PFSK-1 (cell line): ENCODE measurements at regions not wholly inside any gene's neighbourhood (a gene's known extent, or its start where the extent isn't known, plus 50 kb on each side); places are given as distances from the start of the nearest gene placed in this dataset.

Source experiments
- FOXP2 ChIP-seq: optimal IDR thresholded peaks from 2 replicates; pipeline ENCODE3; 2011; ENCODE audit warnings: borderline replicate concordance, control low read depth, inconsistent platforms; ENCODE audit not compliant: insufficient read depth; ENCODE audit errors: extremely low read length, extremely low read depth
- POLR2AphosphoS5 ChIP-seq: IDR thresholded peaks from 2 replicates; pipeline ENCODE4 v1.6.1; 2012; ENCODE audit warnings: low read depth, mild to moderate bottlenecking, control low read depth, low read length, moderate library complexity
- SIN3A ChIP-seq: IDR thresholded peaks from 2 replicates; pipeline ENCODE4 v1.6.1; 2012; ENCODE audit warnings: mild to moderate bottlenecking, low read length, moderate library complexity, borderline replicate concordance; ENCODE audit not compliant: insufficient read depth
- TAF1 ChIP-seq: IDR thresholded peaks from 2 replicates; pipeline ENCODE4 v1.6.1; 2012; ENCODE audit warnings: low read length, control low read depth, borderline replicate concordance; ENCODE audit not compliant: insufficient read depth
- TF ChIP-seq, protein P1 (sequence below), 2 experiments: IDR thresholded peaks; 2 replicates each; pipeline versions ENCODE4 v1.6.1 to v1.8.0; 2011 to 2012; ENCODE audit warnings: low read depth in 2 of 2, low read length in 2 of 2, control low read depth in 1 of 2, inconsistent platforms in 1 of 2, mild to moderate bottlenecking in 1 of 2, moderate library complexity in 1 of 2; ENCODE audit not compliant: insufficient read depth in 1 of 2

DNA sequence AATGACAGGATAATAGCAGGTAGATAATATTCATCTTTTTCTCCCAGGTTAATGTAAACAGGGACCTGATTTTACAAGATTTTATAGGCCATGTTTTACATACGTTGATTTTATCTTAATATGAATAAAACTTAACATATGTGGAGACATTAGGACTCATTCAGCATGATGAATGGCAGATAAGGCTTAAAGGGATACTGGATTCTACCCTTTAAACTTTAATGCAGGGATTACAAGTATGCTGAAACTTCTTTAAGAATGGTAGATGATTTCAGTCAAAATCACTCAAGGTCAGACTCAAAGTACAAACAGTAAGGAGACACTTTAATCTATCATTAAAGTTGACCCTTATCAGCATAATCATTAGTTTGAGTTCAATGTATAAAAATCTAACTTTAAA, 274.5 kb upstream of the IZUMO3 start:
- TF ChIP-seq TAF1 (no peak), FOXP2 (no peak), POLR2AphosphoS5 (no peak), SIN3A (no peak)
- TF ChIP-seq, protein P1, sequence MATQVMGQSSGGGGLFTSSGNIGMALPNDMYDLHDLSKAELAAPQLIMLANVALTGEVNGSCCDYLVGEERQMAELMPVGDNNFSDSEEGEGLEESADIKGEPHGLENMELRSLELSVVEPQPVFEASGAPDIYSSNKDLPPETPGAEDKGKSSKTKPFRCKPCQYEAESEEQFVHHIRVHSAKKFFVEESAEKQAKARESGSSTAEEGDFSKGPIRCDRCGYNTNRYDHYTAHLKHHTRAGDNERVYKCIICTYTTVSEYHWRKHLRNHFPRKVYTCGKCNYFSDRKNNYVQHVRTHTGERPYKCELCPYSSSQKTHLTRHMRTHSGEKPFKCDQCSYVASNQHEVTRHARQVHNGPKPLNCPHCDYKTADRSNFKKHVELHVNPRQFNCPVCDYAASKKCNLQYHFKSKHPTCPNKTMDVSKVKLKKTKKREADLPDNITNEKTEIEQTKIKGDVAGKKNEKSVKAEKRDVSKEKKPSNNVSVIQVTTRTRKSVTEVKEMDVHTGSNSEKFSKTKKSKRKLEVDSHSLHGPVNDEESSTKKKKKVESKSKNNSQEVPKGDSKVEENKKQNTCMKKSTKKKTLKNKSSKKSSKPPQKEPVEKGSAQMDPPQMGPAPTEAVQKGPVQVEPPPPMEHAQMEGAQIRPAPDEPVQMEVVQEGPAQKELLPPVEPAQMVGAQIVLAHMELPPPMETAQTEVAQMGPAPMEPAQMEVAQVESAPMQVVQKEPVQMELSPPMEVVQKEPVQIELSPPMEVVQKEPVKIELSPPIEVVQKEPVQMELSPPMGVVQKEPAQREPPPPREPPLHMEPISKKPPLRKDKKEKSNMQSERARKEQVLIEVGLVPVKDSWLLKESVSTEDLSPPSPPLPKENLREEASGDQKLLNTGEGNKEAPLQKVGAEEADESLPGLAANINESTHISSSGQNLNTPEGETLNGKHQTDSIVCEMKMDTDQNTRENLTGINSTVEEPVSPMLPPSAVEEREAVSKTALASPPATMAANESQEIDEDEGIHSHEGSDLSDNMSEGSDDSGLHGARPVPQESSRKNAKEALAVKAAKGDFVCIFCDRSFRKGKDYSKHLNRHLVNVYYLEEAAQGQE (IDR thresholded peaks at IDR 0.05; ENCODE audit: insufficient read depth in 1 of 2, low read depth in 2 of 2, low read length in 2 of 2) = no peak

GRCh38 chr9:24817756-24818155, 272.1 kb upstream of the IZUMO3 start:
- TF ChIP-seq TAF1 = no peak
- TF ChIP-seq SIN3A = no peak
- TF ChIP-seq, protein P1 (IDR thresholded peaks at IDR 0.05; ENCODE audit: insufficient read depth in 1 of 2, low read depth in 2 of 2, low read length in 2 of 2) = no peak
- no peak for TF ChIP-seq FOXP2
- no peak for TF ChIP-seq POLR2AphosphoS5

GRCh38 chr9:24816006-24816405, 270.3 kb upstream of the IZUMO3 start:
- TF ChIP-seq TAF1 (no peak), FOXP2 (no peak)

DNA sequence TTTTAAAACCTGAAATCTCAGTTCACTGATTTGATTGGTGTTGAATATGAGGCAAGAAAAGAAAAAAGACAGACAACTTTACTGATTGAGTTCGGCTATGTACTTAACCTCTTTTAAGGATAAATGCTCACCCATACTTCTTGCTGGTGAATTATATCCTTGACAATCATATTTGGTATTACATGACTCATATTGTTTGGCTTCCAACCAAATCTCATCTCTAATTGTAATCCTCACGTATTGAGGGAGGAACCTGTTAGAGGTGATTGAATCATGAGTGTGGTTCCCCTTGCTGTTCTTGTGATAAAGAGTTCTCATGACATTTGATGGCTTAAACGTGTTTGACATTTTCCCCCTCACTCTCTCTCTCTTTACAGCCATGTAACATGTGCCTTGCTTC, 255.6 kb upstream of the IZUMO3 start:
- TF ChIP-seq POLR2AphosphoS5 (no peak), FOXP2 (no peak), TAF1 (no peak), SIN3A (no peak)
- TF ChIP-seq, protein P1 (IDR thresholded peaks at IDR 0.05; ENCODE audit: insufficient read depth in 1 of 2, low read depth in 2 of 2, low read length in 2 of 2) = no peak

GRCh38 chr9:24793787-24794186, 248.1 kb upstream of the IZUMO3 start:
- TF ChIP-seq SIN3A (no peak), TAF1 (no peak)
- TF ChIP-seq, protein P1 (IDR thresholded peaks at IDR 0.05; ENCODE audit: insufficient read depth in 1 of 2, low read depth in 2 of 2, low read length in 2 of 2) = no peak
